GM12878 (cell line): ENCODE measurements at regions not wholly inside any gene's neighbourhood (a gene's known extent, or its start where the extent isn't known, plus 50 kb on each side); places are given as distances from the start of the nearest gene placed in this dataset.

Experiments used
- ATAC-seq: fragments of 200-7000 bp; cut with Tn5 transposase; 3 replicates; pipeline ENCODE4 v1.9.1; 2020; ENCODE audit warnings: mild to moderate bottlenecking, moderate library complexity
- BruUV-seq: library from RNA; stranded (reverse); fragments of 400-500 nt; replicated peaks from 2 replicates; lab custom pipeline; 2021; lab: Mats Ljungman, UMichigan
- CTCF ChIA-PET: fragments of 300-600 bp; sonication (Branson Sonifier 250); formaldehyde crosslinking; extraction: SDS; loops from one replicate; lab custom pipeline; 2021; ENCODE audit warnings: inconsistent platforms; lab: Yijun Ruan, JAX
- POLR2A ChIA-PET: fragments of 350-600 bp; formaldehyde crosslinking; extraction: SDS; loops from one replicate; lab custom pipeline; 2021; ENCODE audit warnings: inconsistent platforms; lab: Charles Lee
- RAD21 ChIA-PET: fragments of 300-600 bp; sonication (Branson Sonifier 250); formaldehyde crosslinking; loops from one replicate; lab custom pipeline; 2023; ENCODE audit warnings: antibody characterized with exemption; ENCODE audit not compliant: unreplicated experiment; lab: Charles Lee
- SMC1A ChIA-PET: fragments of 300-600 bp; sonication (Branson Sonifier 250); formaldehyde crosslinking; loops from one replicate; lab custom pipeline; 2023; ENCODE audit not compliant: unreplicated experiment, uncharacterized antibody; lab: Charles Lee
- DNase-seq: peaks from one replicate; pipeline ENCODE4 v3.0.0-alpha.2; 2011; ENCODE audit warnings: low read depth, low spot score
- FAIRE-seq: peaks from 3 replicates; lab custom pipeline; 2011; peaks lifted over from hg19 to GRCh38; lab: Jason Lieb, UNC
- H2AFZ ChIP-seq: 2 replicates; pipeline ENCODE4 v1.6.0; 2011; ENCODE audit warnings: low read depth, low read length, control low read depth; ENCODE audit not compliant: control insufficient read depth
- H3K27ac ChIP-seq: 2 replicates; pipeline ENCODE4 v1.5.1; 2011; ENCODE audit warnings: control low read depth; ENCODE audit not compliant: control insufficient read depth, insufficient read depth
- H3K27me3 ChIP-seq, 2 experiments: replicated peaks in 1 of 2; 2 replicates each; pipeline versions ENCODE4 v1.6.0 to v1.6.1; 2011; ENCODE audit warnings: low read length in 1 of 2; ENCODE audit not compliant: control insufficient read depth in 2 of 2, insufficient read depth in 2 of 2
- H3K36me3 ChIP-seq, 2 experiments: 2 replicates each; pipeline ENCODE4 v1.5.1; 2011; ENCODE audit warnings: low read length in 1 of 2; ENCODE audit not compliant: control insufficient read depth in 2 of 2, insufficient read depth in 2 of 2
- H3K4me1 ChIP-seq: 2 replicates; pipeline ENCODE4 v1.6.1; 2011; ENCODE audit warnings: mild to moderate bottlenecking, low read length, moderate library complexity, mixed read lengths; ENCODE audit not compliant: control insufficient read depth, insufficient read depth
- H3K4me2 ChIP-seq: 2 replicates; pipeline ENCODE4 v1.6.0; 2011; ENCODE audit warnings: control low read depth; ENCODE audit not compliant: control insufficient read depth, insufficient read depth
- H3K4me3 ChIP-seq: fragments of 200-600 bp; sonication (generic); 2 replicates; pipeline ENCODE4 v1.5.1; 2016
- H3K79me2 ChIP-seq: 2 replicates; pipeline ENCODE4 v1.6.0; 2011; ENCODE audit warnings: low read length; ENCODE audit not compliant: control insufficient read depth, insufficient read depth
- H3K9ac ChIP-seq: 2 replicates; pipeline ENCODE4 v1.8.0; 2011; ENCODE audit warnings: low read length, control low read depth, mixed read lengths; ENCODE audit not compliant: control insufficient read depth, insufficient read depth
- H3K9me3 ChIP-seq: replicated peaks from 3 replicates; pipeline ENCODE4 v1.5.1; 2011; ENCODE audit warnings: mild to moderate bottlenecking, low read length; ENCODE audit not compliant: control insufficient read depth, insufficient read depth
- H4K20me1 ChIP-seq: 2 replicates; pipeline ENCODE4 v1.6.0; 2011; ENCODE audit not compliant: control insufficient read depth, insufficient read depth
- ELK1 ChIP-seq: IDR thresholded peaks from 2 replicates; pipeline ENCODE4 v1.6.1; 2012; ENCODE audit warnings: low read depth, low read length, improper control_type of control experiment
- EP300 ChIP-seq, 2 experiments: fragments of 150-350 bp in 1 of 2; IDR thresholded peaks; 2 replicates each; pipeline ENCODE4 v1.6.1; 2011 to 2012; ENCODE audit warnings: low read depth in 2 of 2, low read length in 2 of 2, borderline replicate concordance in 1 of 2, improper control_type of control experiment in 1 of 2, inconsistent platforms in 1 of 2; ENCODE audit not compliant: control insufficient read depth in 1 of 2
- ESRRA ChIP-seq: IDR thresholded peaks from 2 replicates; pipeline ENCODE4 v1.6.1; 2012; ENCODE audit warnings: mild to moderate bottlenecking, low read length, improper control_type of control experiment
- HCFC1 ChIP-seq: fragments of 150-350 bp; IDR thresholded peaks from 2 replicates; pipeline ENCODE4 v1.6.1; 2014; ENCODE audit warnings: low read length
- MAX ChIP-seq: IDR thresholded peaks from 2 replicates; pipeline ENCODE4 v1.6.1; 2012; ENCODE audit warnings: low read depth, low read length, improper control_type of control experiment
- NFIC ChIP-seq: IDR thresholded peaks from 2 replicates; pipeline ENCODE4 v1.6.1; 2012; ENCODE audit warnings: low read depth, mild to moderate bottlenecking, inconsistent platforms, low read length, moderate library complexity
- PBX3 ChIP-seq: IDR thresholded peaks from 2 replicates; pipeline ENCODE4 v1.6.1; 2011; ENCODE audit warnings: mild to moderate bottlenecking, low read depth, low read length, moderate library complexity; ENCODE audit not compliant: insufficient replicate concordance
- PKNOX1 ChIP-seq: fragments of 450-650 bp; IDR thresholded peaks from 2 replicates; pipeline ENCODE4 v1.6.1; 2016; ENCODE audit warnings: mild to moderate bottlenecking
- SUPT20H ChIP-seq: IDR thresholded peaks from 2 replicates; pipeline ENCODE4 v1.6.1; 2011; ENCODE audit warnings: low read depth, mild to moderate bottlenecking, low read length, moderate library complexity, borderline replicate concordance; ENCODE audit not compliant: control insufficient read depth
- TCF3 ChIP-seq: IDR thresholded peaks from 2 replicates; pipeline ENCODE4 v1.6.1; 2012; ENCODE audit warnings: low read depth, mild to moderate bottlenecking, low read length, borderline replicate concordance; ENCODE audit not compliant: insufficient read depth
- WGBS: methylation state at CpG from one replicate; pipeline ENCODE4 v1.1.6; 2016; ENCODE audit warnings: low lambda C conversion rate; ENCODE audit not compliant: insufficient replicate concordance, insufficient coverage; ENCODE audit errors: missing lambda C conversion rate; 5-methylcytosine and 5-hydroxymethylcytosine counted together
- in situ Hi-C: fragments of 300-500 bp; cut with MboI; formaldehyde crosslinking; loops from 9 replicates; pipeline ENCODE4 v1.14.3; 2018; ENCODE audit warnings: mixed read lengths
- intact Hi-C: fragments of 100-400 bp; cut with micrococcal nuclease; formaldehyde crosslinking; loops from one replicate; pipeline ENCODE4 v1.14.2; 2022; ENCODE audit not compliant: unreplicated experiment

GRCh38 chr3:27574438-27574795 is 90.2 kb upstream of the SLC4A7 start:
- BruUV-seq, result no TSS peak
- no peaks in the 10 kb centered on the region for H3K4me1 ChIP-seq
- 62% methylated on average over 6 of the region's 6 CpGs for WGBS
- H2AFZ ChIP-seq, result no peak overlapping the region
- ATAC-seq (no peak), FAIRE-seq (no peak), DNase-seq (no peak)
- H3K27ac ChIP-seq, result no peak overlapping the region
- ChIA-PET CTCF (interaction anchor here (1.4 kb wide), 1 partner anchor 11 kb away, joined by 3 read pairs; no protein-coding TSS in a partner anchor), POLR2A (no interaction called here), SMC1A (no interaction called here), RAD21 (no interaction called here)
- no peaks in the 10 kb centered on the region for H3K9me3 ChIP-seq
- H3K9ac ChIP-seq, result no peak overlapping the region
- TF ChIP-seq ESRRA, result no peak
- TF ChIP-seq NFIC, result no peak
- TF ChIP-seq HCFC1, result no peak
- TF ChIP-seq SUPT20H, result no peak
- no peak for TF ChIP-seq MAX
- TF ChIP-seq EP300 (IDR thresholded peaks at IDR 0.05; ENCODE audit: borderline replicate concordance in 1 of 2, control insufficient read depth in 1 of 2, low read depth in 2 of 2, low read length in 2 of 2), result no peak
- no peaks in the 10 kb centered on the region for H3K36me3 ChIP-seq
- intact Hi-C loops (no loop called here), in situ Hi-C loops (no loop called here)
- H3K27me3 ChIP-seq, result no peaks in the 10 kb centered on the region
- H4K20me1 ChIP-seq, result no peaks in the 10 kb centered on the region
- no peak overlapping the region for H3K4me3 ChIP-seq
- no peak overlapping the region for H3K4me2 ChIP-seq
- no peaks in the 10 kb centered on the region for H3K79me2 ChIP-seq

- FAIRE-seq, result no peak
- POLR2A ChIA-PET, result no interaction called here
- Histone ChIP-seq H3K9ac (no peak overlapping the region), H3K4me1 (no peaks in the 10 kb centered on the region), H3K27ac (no peak overlapping the region), H4K20me1 (no peaks in the 10 kb centered on the region), H3K36me3 (no peaks in the 10 kb centered on the region), H3K79me2 (no peaks in the 10 kb centered on the region), H3K4me2 (no peak overlapping the region), H3K27me3 (no peaks in the 10 kb centered on the region), H2AFZ (no peak overlapping the region), H3K4me3 (no peak overlapping the region), H3K9me3 (no peaks in the 10 kb centered on the region)
- no peak for ATAC-seq
- SMC1A ChIA-PET, result no interaction called here
- no peak for DNase-seq
- TF ChIP-seq ELK1 (no peak), PBX3 (no peak), PKNOX1 (no peak), TCF3 (no peak)
- intact Hi-C loops, result no loop called here
- in situ Hi-C loops, result no loop called here
- BruUV-seq, result no TSS peak
- WGBS, result 33% methylated on average over 5 of the region's 5 CpGs
- CTCF ChIA-PET, result interaction anchor here (1.4 kb wide), 1 partner anchor 11 kb away, joined by 3 read pairs; no protein-coding TSS in a partner anchor
- RAD21 ChIA-PET, result no interaction called here
These were observed 89.7 kb upstream of the SLC4A7 start for GRCh38 chr3:27573780-27574437.
